Ishikawa (cell line): ENCODE measurements at regions not wholly inside any gene's neighbourhood (a gene's known extent, or its start where the extent isn't known, plus 50 kb on each side); places are given as distances from the start of the nearest gene placed in this dataset.

Source experiments
- CEBPB ChIP-seq: IDR thresholded peaks from 2 replicates; pipeline ENCODE4 v1.6.1; 2012
- CREB1 ChIP-seq: IDR thresholded peaks from 2 replicates; pipeline ENCODE4 v1.6.1; 2012; ENCODE audit warnings: low read depth
- EGR1 ChIP-seq: IDR thresholded peaks from 2 replicates; pipeline ENCODE4 v1.6.1; 2012
- EP300 ChIP-seq: IDR thresholded peaks from 2 replicates; pipeline ENCODE4 v1.6.1; 2012; ENCODE audit warnings: borderline replicate concordance
- RAD21 ChIP-seq: IDR thresholded peaks from 2 replicates; pipeline ENCODE4 v1.6.1; 2012; ENCODE audit warnings: low read depth
- TCF12 ChIP-seq: IDR thresholded peaks from 2 replicates; pipeline ENCODE4 v1.6.1; 2012; ENCODE audit warnings: low read depth
- TF ChIP-seq, protein P1 (sequence below): IDR thresholded peaks from 2 replicates; pipeline ENCODE4 v1.6.1; 2012
- TF ChIP-seq, protein P2 (sequence below): IDR thresholded peaks from 2 replicates; pipeline ENCODE4 v1.6.1; 2012

DNA sequence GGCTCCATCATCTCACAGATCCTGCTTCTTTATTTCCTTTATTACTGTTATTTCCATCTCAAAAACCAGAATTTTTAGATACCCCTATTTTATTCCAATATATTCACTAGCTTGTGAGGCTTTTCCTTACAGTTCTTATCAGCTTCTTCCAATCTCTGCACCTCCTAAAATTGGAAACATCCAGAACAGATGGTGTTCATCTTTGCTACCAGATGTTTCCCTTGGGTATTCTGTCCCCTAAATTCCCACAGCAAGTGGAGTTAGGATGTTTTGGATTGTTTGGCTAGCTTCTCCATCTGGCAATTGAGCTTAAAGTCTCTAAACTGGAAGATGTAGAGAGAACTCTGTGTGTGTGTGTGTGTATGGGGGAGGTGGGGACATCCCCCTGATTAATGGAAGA, 580.4 kb downstream of the DTWD2 start:
- TF ChIP-seq EP300 (no peak), CEBPB (no peak), CREB1 (no peak), EGR1 (no peak), RAD21 (no peak), TCF12 (no peak)
- TF ChIP-seq, protein P1, sequence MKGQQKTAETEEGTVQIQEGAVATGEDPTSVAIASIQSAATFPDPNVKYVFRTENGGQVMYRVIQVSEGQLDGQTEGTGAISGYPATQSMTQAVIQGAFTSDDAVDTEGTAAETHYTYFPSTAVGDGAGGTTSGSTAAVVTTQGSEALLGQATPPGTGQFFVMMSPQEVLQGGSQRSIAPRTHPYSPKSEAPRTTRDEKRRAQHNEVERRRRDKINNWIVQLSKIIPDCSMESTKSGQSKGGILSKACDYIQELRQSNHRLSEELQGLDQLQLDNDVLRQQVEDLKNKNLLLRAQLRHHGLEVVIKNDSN: no peak
- TF ChIP-seq, protein P2, sequence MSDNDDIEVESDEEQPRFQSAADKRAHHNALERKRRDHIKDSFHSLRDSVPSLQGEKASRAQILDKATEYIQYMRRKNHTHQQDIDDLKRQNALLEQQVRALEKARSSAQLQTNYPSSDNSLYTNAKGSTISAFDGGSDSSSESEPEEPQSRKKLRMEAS: no peak
